ENCODE measurements at regions not wholly inside any gene's neighbourhood (a gene's known extent, or its start where the extent isn't known, plus 50 kb on each side); places are given as distances from the start of the nearest gene placed in this dataset.

GRCh38 chr7:12519682-12520009, 50.9 kb upstream of the SCIN start:
- no peaks in the 10 kb centered on the region for H3F3A ChIP-seq (replicated peaks; ENCODE audit: insufficient read depth)
- H3K79me2 ChIP-seq (ENCODE audit: insufficient read depth) = no peaks in the 10 kb centered on the region
- no peaks in the 10 kb centered on the region for H3K4me1 ChIP-seq (ENCODE audit: control insufficient read depth in 1 of 2, insufficient read depth in 2 of 2, low read depth in 1 of 2, low read length in 1 of 2)
- H3K9me3 ChIP-seq = no peaks in the 10 kb centered on the region
- ChIA-PET POLR2A (no interaction called here), CTCF (interaction anchor here (0.7 to 3.8 kb wide), 19 partner anchors 10 to 847 kb away, joined by 3 to 17 read pairs (median 4); no protein-coding TSS in a partner anchor)
- H4K20me1 ChIP-seq (ENCODE audit: insufficient read depth) = no peaks in the 10 kb centered on the region
- 100% methylated on average over 1 of the region's 1 CpG for WGBS (ENCODE audit: low lambda C conversion rate)
- no peaks in the 10 kb centered on the region for H3K27me3 ChIP-seq (ENCODE audit: insufficient read depth)
- no peak overlapping the region for H3K4me3 ChIP-seq (ENCODE audit: low read depth in 2 of 2, low read length in 1 of 2)
- no peak overlapping the region for H3K4me2 ChIP-seq
- TF ChIP-seq FOXJ3 (CRISPR knock-in tag; IDR thresholded peaks at IDR 0.05) (no peak), NRF1 (IDR thresholded peaks at IDR 0.05; ENCODE audit: low read depth, low read length) (no peak), POLR2AphosphoS5 (IDR thresholded peaks at IDR 0.05; ENCODE audit: low read depth, low read length) (no peak), FOXM1 (IDR thresholded peaks at IDR 0.05; ENCODE audit: low read depth) (no peak), GABPA (IDR thresholded peaks at IDR 0.05; ENCODE audit: low read depth) (no peak), TAF1 (IDR thresholded peaks at IDR 0.05; ENCODE audit: borderline replicate concordance, low read depth, low read length) (no peak), RXRA (IDR thresholded peaks at IDR 0.05; ENCODE audit: borderline replicate concordance, low read depth) (no peak)
- TF ChIP-seq, protein P1, sequence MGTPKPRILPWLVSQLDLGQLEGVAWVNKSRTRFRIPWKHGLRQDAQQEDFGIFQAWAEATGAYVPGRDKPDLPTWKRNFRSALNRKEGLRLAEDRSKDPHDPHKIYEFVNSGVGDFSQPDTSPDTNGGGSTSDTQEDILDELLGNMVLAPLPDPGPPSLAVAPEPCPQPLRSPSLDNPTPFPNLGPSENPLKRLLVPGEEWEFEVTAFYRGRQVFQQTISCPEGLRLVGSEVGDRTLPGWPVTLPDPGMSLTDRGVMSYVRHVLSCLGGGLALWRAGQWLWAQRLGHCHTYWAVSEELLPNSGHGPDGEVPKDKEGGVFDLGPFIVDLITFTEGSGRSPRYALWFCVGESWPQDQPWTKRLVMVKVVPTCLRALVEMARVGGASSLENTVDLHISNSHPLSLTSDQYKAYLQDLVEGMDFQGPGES (IDR thresholded peaks at IDR 0.05; ENCODE audit: low read depth, low read length) = no peak
- TF ChIP-seq, protein P2, sequence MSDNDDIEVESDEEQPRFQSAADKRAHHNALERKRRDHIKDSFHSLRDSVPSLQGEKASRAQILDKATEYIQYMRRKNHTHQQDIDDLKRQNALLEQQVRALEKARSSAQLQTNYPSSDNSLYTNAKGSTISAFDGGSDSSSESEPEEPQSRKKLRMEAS (IDR thresholded peaks at IDR 0.05; ENCODE audit: low read depth) = no peak
- TF ChIP-seq, protein P3, sequence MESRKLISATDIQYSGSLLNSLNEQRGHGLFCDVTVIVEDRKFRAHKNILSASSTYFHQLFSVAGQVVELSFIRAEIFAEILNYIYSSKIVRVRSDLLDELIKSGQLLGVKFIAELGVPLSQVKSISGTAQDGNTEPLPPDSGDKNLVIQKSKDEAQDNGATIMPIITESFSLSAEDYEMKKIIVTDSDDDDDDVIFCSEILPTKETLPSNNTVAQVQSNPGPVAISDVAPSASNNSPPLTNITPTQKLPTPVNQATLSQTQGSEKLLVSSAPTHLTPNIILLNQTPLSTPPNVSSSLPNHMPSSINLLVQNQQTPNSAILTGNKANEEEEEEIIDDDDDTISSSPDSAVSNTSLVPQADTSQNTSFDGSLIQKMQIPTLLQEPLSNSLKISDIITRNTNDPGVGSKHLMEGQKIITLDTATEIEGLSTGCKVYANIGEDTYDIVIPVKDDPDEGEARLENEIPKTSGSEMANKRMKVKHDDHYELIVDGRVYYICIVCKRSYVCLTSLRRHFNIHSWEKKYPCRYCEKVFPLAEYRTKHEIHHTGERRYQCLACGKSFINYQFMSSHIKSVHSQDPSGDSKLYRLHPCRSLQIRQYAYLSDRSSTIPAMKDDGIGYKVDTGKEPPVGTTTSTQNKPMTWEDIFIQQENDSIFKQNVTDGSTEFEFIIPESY (IDR thresholded peaks at IDR 0.05; ENCODE audit: borderline replicate concordance, low read depth) = no peak
- no peaks in the 10 kb centered on the region for H3K36me3 ChIP-seq (replicated peaks in 1 of 2; ENCODE audit: control insufficient read depth in 1 of 2, insufficient read depth in 2 of 2, low read length in 1 of 2)
- no peaks in the 10 kb centered on the region for H3K9me2 ChIP-seq
- H3K9ac ChIP-seq = no peak overlapping the region
- H2AFZ ChIP-seq (ENCODE audit: low read depth) = no peak overlapping the region
- H3K27ac ChIP-seq (ENCODE audit: low read depth in 2 of 2, low read length in 1 of 2) = no peak overlapping the region
- no peak for DNase-seq

All from SK-N-SH (cell line).